ENCODE measurements at regions not wholly inside any gene's neighbourhood (a gene's known extent, or its start where the extent isn't known, plus 50 kb on each side); places are given as distances from the start of the nearest gene placed in this dataset.

GRCh38 chr13:55403887-55404487 lies 1736.7 kb upstream of the PRR20A start:
- ChIA-PET CTCF (no interaction called here), POLR2A (ENCODE audit: unreplicated experiment) (no interaction called here)
- no peaks in the 10 kb centered on the region for H3K79me2 ChIP-seq (ENCODE audit: low read length)
- no TSS peak for BruUV-seq (replicated peaks)
- DNase-seq (no peak), ATAC-seq (no peak)
- no peak overlapping the region for H3K9ac ChIP-seq (ENCODE audit: low read length)
- no peak overlapping the region for H3K4me3 ChIP-seq (ENCODE audit: low read length)
- intact Hi-C loops (cut with micrococcal nuclease) = no loop called here
- H3K9me3 ChIP-seq (ENCODE audit: low read length) = no peaks in the 10 kb centered on the region
- no peaks in the 10 kb centered on the region for H3F3A ChIP-seq (ENCODE audit: low read length, unreplicated experiment)
- TF ChIP-seq EZH2phosphoT487 (IDR thresholded peaks at IDR 0.05; ENCODE audit: borderline replicate concordance, low read length) (no peak), EZH2 (IDR thresholded peaks at IDR 0.05; ENCODE audit: low read length, unreplicated experiment) (no peak)
- TF ChIP-seq, protein P1, sequence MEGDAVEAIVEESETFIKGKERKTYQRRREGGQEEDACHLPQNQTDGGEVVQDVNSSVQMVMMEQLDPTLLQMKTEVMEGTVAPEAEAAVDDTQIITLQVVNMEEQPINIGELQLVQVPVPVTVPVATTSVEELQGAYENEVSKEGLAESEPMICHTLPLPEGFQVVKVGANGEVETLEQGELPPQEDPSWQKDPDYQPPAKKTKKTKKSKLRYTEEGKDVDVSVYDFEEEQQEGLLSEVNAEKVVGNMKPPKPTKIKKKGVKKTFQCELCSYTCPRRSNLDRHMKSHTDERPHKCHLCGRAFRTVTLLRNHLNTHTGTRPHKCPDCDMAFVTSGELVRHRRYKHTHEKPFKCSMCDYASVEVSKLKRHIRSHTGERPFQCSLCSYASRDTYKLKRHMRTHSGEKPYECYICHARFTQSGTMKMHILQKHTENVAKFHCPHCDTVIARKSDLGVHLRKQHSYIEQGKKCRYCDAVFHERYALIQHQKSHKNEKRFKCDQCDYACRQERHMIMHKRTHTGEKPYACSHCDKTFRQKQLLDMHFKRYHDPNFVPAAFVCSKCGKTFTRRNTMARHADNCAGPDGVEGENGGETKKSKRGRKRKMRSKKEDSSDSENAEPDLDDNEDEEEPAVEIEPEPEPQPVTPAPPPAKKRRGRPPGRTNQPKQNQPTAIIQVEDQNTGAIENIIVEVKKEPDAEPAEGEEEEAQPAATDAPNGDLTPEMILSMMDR (conservative IDR thresholded peaks at IDR 0.05; ENCODE audit: low read depth, low read length) = no peak
- no peaks in the 10 kb centered on the region for H3K36me3 ChIP-seq (ENCODE audit: low read depth, low read length)
- H3K4me1 ChIP-seq (ENCODE audit: insufficient read depth, low read length) = no peaks in the 10 kb centered on the region
- H3K9me2 ChIP-seq (replicated peaks; ENCODE audit: low read length) = no peaks in the 10 kb centered on the region
- no peak overlapping the region for H3K27ac ChIP-seq (ENCODE audit: low read length)
- H4K20me1 ChIP-seq (ENCODE audit: low read length) = no peaks in the 10 kb centered on the region
- no peaks in the 10 kb centered on the region for H3K27me3 ChIP-seq (ENCODE audit: low read length)
- H3K4me2 ChIP-seq (ENCODE audit: low read length) = no peak overlapping the region
- H2AFZ ChIP-seq (ENCODE audit: low read length) = no peak overlapping the region

- ChIA-PET CTCF (no interaction called here), POLR2A (ENCODE audit: unreplicated experiment) (no interaction called here)
- DNase-seq (no peak), ATAC-seq (no peak)
- Histone ChIP-seq H4K20me1 (ENCODE audit: low read length) (no peaks in the 10 kb centered on the region), H3K9me3 (ENCODE audit: low read length) (no peaks in the 10 kb centered on the region), H3K9ac (ENCODE audit: low read length) (no peak overlapping the region), H3K4me3 (ENCODE audit: low read length) (no peak overlapping the region), H3K27me3 (ENCODE audit: low read length) (no peaks in the 10 kb centered on the region), H3K9me2 (replicated peaks; ENCODE audit: low read length) (no peaks in the 10 kb centered on the region), H3K4me2 (ENCODE audit: low read length) (no peak overlapping the region), H2AFZ (ENCODE audit: low read length) (no peak overlapping the region), H3K27ac (ENCODE audit: low read length) (no peak overlapping the region), H3F3A (ENCODE audit: low read length, unreplicated experiment) (no peaks in the 10 kb centered on the region), H3K79me2 (ENCODE audit: low read length) (no peaks in the 10 kb centered on the region), H3K36me3 (ENCODE audit: low read depth, low read length) (no peaks in the 10 kb centered on the region), H3K4me1 (ENCODE audit: insufficient read depth, low read length) (no peaks in the 10 kb centered on the region)
- TF ChIP-seq EZH2phosphoT487 (IDR thresholded peaks at IDR 0.05; ENCODE audit: borderline replicate concordance, low read length) = no peak
- TF ChIP-seq EZH2 (IDR thresholded peaks at IDR 0.05; ENCODE audit: low read length, unreplicated experiment) = no peak
- intact Hi-C loops (cut with micrococcal nuclease) = no loop called here
- no TSS peak for BruUV-seq (replicated peaks)
Observed at GRCh38 chr13:55410398-55411330, 1730.1 kb upstream of the PRR20A start.

DNA sequence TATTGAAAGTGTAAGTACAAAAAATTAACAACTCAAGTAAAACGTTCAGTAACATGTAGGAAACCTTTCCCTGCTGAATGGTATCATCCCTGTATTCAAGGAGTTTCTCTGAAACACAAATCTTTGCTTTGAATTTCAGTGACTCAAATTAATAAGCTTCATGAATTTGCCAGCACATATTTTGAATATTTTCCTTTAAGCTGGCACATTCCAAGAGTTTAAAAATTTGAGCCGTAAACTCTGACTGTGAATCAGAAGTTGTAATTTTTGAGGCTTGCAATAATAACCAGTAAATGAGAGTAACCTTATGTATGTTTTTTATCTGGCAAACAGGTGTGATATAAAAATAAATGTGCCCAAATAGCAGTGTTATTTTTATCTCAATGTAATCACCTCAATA lies 1722.6 kb upstream of the PRR20A start:
- no TSS peak for BruUV-seq (replicated peaks)
- H3K27me3 ChIP-seq (ENCODE audit: low read length) = no peaks in the 10 kb centered on the region
- no peaks in the 10 kb centered on the region for H4K20me1 ChIP-seq (ENCODE audit: low read length)
- H3K79me2 ChIP-seq (ENCODE audit: low read length) = no peaks in the 10 kb centered on the region
- CTCF ChIA-PET = no interaction called here
- H3K9me2 ChIP-seq (replicated peaks; ENCODE audit: low read length) = no peaks in the 10 kb centered on the region
- no peaks in the 10 kb centered on the region for H3F3A ChIP-seq (ENCODE audit: low read length, unreplicated experiment)
- no peak overlapping the region for H3K4me3 ChIP-seq (ENCODE audit: low read length)
- POLR2A ChIA-PET (ENCODE audit: unreplicated experiment) = no interaction called here
- no peak overlapping the region for H3K27ac ChIP-seq (ENCODE audit: low read length)
- no peak overlapping the region for H3K9ac ChIP-seq (ENCODE audit: low read length)
- H3K4me2 ChIP-seq (ENCODE audit: low read length) = no peak overlapping the region
- H3K4me1 ChIP-seq (ENCODE audit: insufficient read depth, low read length) = no peaks in the 10 kb centered on the region
- DNase-seq = no peak
- ATAC-seq = no peak
- intact Hi-C loops (cut with micrococcal nuclease) = no loop called here
- TF ChIP-seq, protein P1 (conservative IDR thresholded peaks at IDR 0.05; ENCODE audit: low read depth, low read length) = no peak
- TF ChIP-seq EZH2phosphoT487 (IDR thresholded peaks at IDR 0.05; ENCODE audit: borderline replicate concordance, low read length) (no peak), EZH2 (IDR thresholded peaks at IDR 0.05; ENCODE audit: low read length, unreplicated experiment) (no peak)
- no peak overlapping the region for H2AFZ ChIP-seq (ENCODE audit: low read length)
- no peaks in the 10 kb centered on the region for H3K36me3 ChIP-seq (ENCODE audit: low read depth, low read length)
- no peaks in the 10 kb centered on the region for H3K9me3 ChIP-seq (ENCODE audit: low read length)

Measured in PC-3 (cell line).